GM23338 (cell line): ENCODE measurements at regions not wholly inside any gene's neighbourhood (a gene's known extent, or its start where the extent isn't known, plus 50 kb on each side); places are given as distances from the start of the nearest gene placed in this dataset.

Experiments used
- ATAC-seq: fragments of 200-7000 bp; cut with Tn5 transposase; 3 replicates; pipeline ENCODE4 v1.9.1; 2020
- DNase-seq: peaks from one replicate; pipeline ENCODE4 v3.0.0-alpha.2; 2015; ENCODE audit warnings: low spot score
- H2AFZ ChIP-seq: fragments of 200-600 bp; sonication (generic); 2 replicates; pipeline ENCODE4 v1.8.0; 2016; ENCODE audit warnings: antibody characterized with exemption, mild to moderate bottlenecking, moderate library complexity
- H3F3A ChIP-seq: fragments of 200-600 bp; sonication (generic); replicated peaks from 2 replicates; pipeline ENCODE4 v1.8.0; 2017; ENCODE audit warnings: antibody characterized with exemption, mixed run types, low read depth
- H3K27ac ChIP-seq: fragments of 200-600 bp; sonication (generic); 2 replicates; pipeline ENCODE4 v1.6.1; 2016; ENCODE audit warnings: low read depth
- H3K27me3 ChIP-seq: fragments of 200-600 bp; sonication (generic); 2 replicates; pipeline ENCODE4 v1.8.0; 2016; ENCODE audit warnings: mild to moderate bottlenecking, mixed run types, moderate library complexity; ENCODE audit not compliant: insufficient read depth
- H3K36me3 ChIP-seq: fragments of 200-600 bp; sonication (generic); 2 replicates; pipeline ENCODE4 v1.8.0; 2016; ENCODE audit warnings: mild to moderate bottlenecking; ENCODE audit not compliant: insufficient read depth
- H3K4me1 ChIP-seq: fragments of 200-600 bp; sonication (generic); 2 replicates; pipeline ENCODE4 v1.8.0; 2016; ENCODE audit warnings: mild to moderate bottlenecking, moderate library complexity; ENCODE audit not compliant: insufficient read depth
- H3K4me2 ChIP-seq: fragments of 200-600 bp; sonication (generic); 2 replicates; pipeline ENCODE4 v1.7.1; 2017; ENCODE audit warnings: mixed run types
- H3K4me3 ChIP-seq: fragments of 200-600 bp; sonication (generic); 2 replicates; pipeline ENCODE4 v1.6.1; 2016; ENCODE audit warnings: mixed run types
- H3K79me2 ChIP-seq: fragments of 200-600 bp; sonication (generic); replicated peaks from 2 replicates; pipeline ENCODE4 v1.8.0; 2017; ENCODE audit warnings: mild to moderate bottlenecking; ENCODE audit not compliant: insufficient read depth
- H3K9me2 ChIP-seq: fragments of 200-600 bp; sonication (generic); 2 replicates; pipeline ENCODE4 v1.8.0; 2017; ENCODE audit not compliant: insufficient read depth
- H4K20me1 ChIP-seq: fragments of 200-600 bp; sonication (generic); replicated peaks from 2 replicates; pipeline ENCODE4 v1.8.0; 2017; ENCODE audit warnings: mild to moderate bottlenecking; ENCODE audit not compliant: insufficient read depth
- H3K27ac Mint-ChIP-seq: 2 replicates; pipeline ENCODE4 v1.8.0; 2020; ENCODE audit warnings: inconsistent platforms, mild to moderate bottlenecking, moderate library complexity, mixed read lengths
- H3K27me3 Mint-ChIP-seq: 3 replicates; pipeline ENCODE4 v1.8.0; 2022; ENCODE audit warnings: low read depth, mild to moderate bottlenecking, moderate library complexity, mixed read lengths, inconsistent platforms; ENCODE audit not compliant: insufficient read depth, poor library complexity
- H3K36me3 Mint-ChIP-seq: 3 replicates; pipeline ENCODE4 v1.8.0; 2021; ENCODE audit warnings: low read depth, mild to moderate bottlenecking, inconsistent platforms, moderate library complexity, mixed read lengths
- H3K4me1 Mint-ChIP-seq: 3 replicates; pipeline ENCODE4 v1.8.0; 2020; ENCODE audit warnings: mild to moderate bottlenecking, inconsistent platforms, mixed read lengths
- H3K4me3 Mint-ChIP-seq: 3 replicates; pipeline ENCODE4 v1.8.0; 2021; ENCODE audit warnings: moderate library complexity, mild to moderate bottlenecking, inconsistent platforms, mixed read lengths
- H3K9me3 Mint-ChIP-seq: 3 replicates; pipeline ENCODE4 v1.8.0; 2020; ENCODE audit warnings: moderate library complexity, mild to moderate bottlenecking, inconsistent platforms, mixed read lengths
- CREB1 ChIP-seq: fragments of 250-450 bp; sonication (Bioruptor Pico); IDR thresholded peaks from 2 replicates; pipeline ENCODE4 v1.5.0; 2020; ENCODE audit warnings: low read depth, mild to moderate bottlenecking, moderate library complexity
- ETS1 ChIP-seq: IDR thresholded peaks from 2 replicates; pipeline ENCODE4 v1.6.1; 2016; ENCODE audit warnings: antibody characterized with exemption
- EZH2 ChIP-seq: fragments of 200-600 bp; sonication (generic); IDR thresholded peaks from one replicate; pipeline ENCODE4 v1.8.0; 2017; ENCODE audit warnings: antibody characterized with exemption, mild to moderate bottlenecking, low read depth; ENCODE audit not compliant: unreplicated experiment
- EZH2phosphoT487 ChIP-seq: fragments of 200-600 bp; sonication (generic); IDR thresholded peaks from one replicate; pipeline ENCODE4 v1.8.1; 2018; ENCODE audit warnings: antibody characterized with exemption; ENCODE audit not compliant: unreplicated experiment
- ZNF462 ChIP-seq: fragments of 250-450 bp; sonication (Bioruptor Pico); IDR thresholded peaks from 2 replicates; pipeline ENCODE4 v1.5.0; 2020; ENCODE audit warnings: mild to moderate bottlenecking, moderate library complexity

- H2AFZ ChIP-seq, result no peak overlapping the region
- no peaks in the 10 kb centered on the region for H3K27me3 ChIP-seq
- peaks cover 15% of the 10 kb centered on the region for H3K9me3 Mint-ChIP-seq
- DNase-seq (no peak), ATAC-seq (no peak)
- H3K27ac ChIP-seq, result no peak overlapping the region
- no peaks in the 10 kb centered on the region for H3K79me2 ChIP-seq
- H3K4me1 ChIP-seq, result no peaks in the 10 kb centered on the region
- H3K36me3 ChIP-seq, result no peaks in the 10 kb centered on the region
- H3K27me3 Mint-ChIP-seq, result no peaks in the 10 kb centered on the region
- H4K20me1 ChIP-seq, result no peaks in the 10 kb centered on the region
- no peak overlapping the region for H3K4me3 Mint-ChIP-seq
- no peak overlapping the region for H3K4me2 ChIP-seq
- H3K4me1 Mint-ChIP-seq, result no peaks in the 10 kb centered on the region
- no peaks in the 10 kb centered on the region for H3F3A ChIP-seq
- TF ChIP-seq EZH2 (no peak), EZH2phosphoT487 (no peak), CREB1 (CRISPR knock-in tag) (no peak), ETS1 (no peak)
- no peak overlapping the region for H3K27ac Mint-ChIP-seq
- no peak overlapping the region for H3K4me3 ChIP-seq
- H3K9me2 ChIP-seq, result 0 out of 2 replicates have a peak, but pooled peaks cover 4% of the 10 kb centered on the region
- H3K36me3 Mint-ChIP-seq, result peaks cover 4% of the 10 kb centered on the region; the same call in 2 of the 3 replicates
Observed at GRCh38 chr6:72464246-72464645, 157.6 kb upstream of the KCNQ5 start.

- Histone ChIP-seq H3K4me2 (no peak overlapping the region), H3K4me3 (no peak overlapping the region), H3F3A (no peaks in the 10 kb centered on the region), H3K36me3 (no peaks in the 10 kb centered on the region), H3K27ac (no peak overlapping the region), H4K20me1 (no peaks in the 10 kb centered on the region), H3K27me3 (no peaks in the 10 kb centered on the region), H2AFZ (no peak overlapping the region), H3K9me2 (0 out of 2 replicates have a peak, but pooled peaks cover 4% of the 10 kb centered on the region), H3K4me1 (no peaks in the 10 kb centered on the region), H3K79me2 (no peaks in the 10 kb centered on the region)
- no peak for ATAC-seq
- no peaks in the 10 kb centered on the region for H3K4me1 Mint-ChIP-seq
- H3K9me3 Mint-ChIP-seq, result peaks cover 20% of the 10 kb centered on the region
- DNase-seq, result no peak
- TF ChIP-seq ETS1, result no peak
- TF ChIP-seq ZNF462 (CRISPR knock-in tag), result peak; percentile 30; the same call in 1 of the 2 replicates
- no peak overlapping the region for H3K4me3 Mint-ChIP-seq
- H3K27me3 Mint-ChIP-seq, result no peaks in the 10 kb centered on the region
- peaks cover 8% of the 10 kb centered on the region; the same call in 2 of the 3 replicates for H3K36me3 Mint-ChIP-seq
- no peak overlapping the region for H3K27ac Mint-ChIP-seq
Observed at GRCh38 chr6:72464791-72465691, 156.8 kb upstream of the KCNQ5 start.
